ENCODE measurements at regions not wholly inside any gene's neighbourhood (a gene's known extent, or its start where the extent isn't known, plus 50 kb on each side); places are given as distances from the start of the nearest gene placed in this dataset.

- CTCF ChIA-PET (ENCODE audit: partially characterized antibody), result interaction anchor here (1.0 to 1.2 kb wide), 3 partner anchors 9 to 114 kb away, joined by 3 to 4 read pairs (median 3); no protein-coding TSS in a partner anchor
- Histone ChIP-seq H4K8ac (ENCODE audit: extremely low read depth, insufficient read depth, low read length) (no peak overlapping the region), H3K4me3 (ENCODE audit: extremely low read depth in 1 of 4, insufficient read depth in 2 of 4, low read depth in 3 of 4, low read length in 4 of 4) (no peak overlapping the region), H3K23ac (ENCODE audit: insufficient read length) (no peak overlapping the region), H3K4ac (replicated peaks; ENCODE audit: insufficient read length, low read depth, low read length) (no peak overlapping the region), H4K5ac (ENCODE audit: insufficient read length, low read depth, low read length) (no peak overlapping the region), H3K27me3 (replicated peaks in 1 of 4; ENCODE audit: control insufficient read depth in 3 of 4, extremely low read depth in 1 of 4, insufficient read depth in 3 of 4, low read length in 3 of 4) (peaks cover 0 to 1% (median 0%) of the 10 kb centered on the region in 4 experiments; a peak in 1 of 7 replicates), H2BK20ac (ENCODE audit: low read length) (no peak overlapping the region), H4K20me1 (replicated peaks in 1 of 2; ENCODE audit: control insufficient read depth in 1 of 2, insufficient read depth in 2 of 2, low read length in 2 of 2) (no peaks in the 10 kb centered on the region), H2BK12ac (ENCODE audit: low read depth, low read length) (no peak overlapping the region), H3K56ac (replicated peaks; ENCODE audit: insufficient read length, low read depth, low read length) (no peak overlapping the region), H2AK5ac (ENCODE audit: low read depth, low read length) (no peak overlapping the region), H2BK120ac (replicated peaks; ENCODE audit: low read depth, low read length) (no peak overlapping the region), H3K4me2 (ENCODE audit: insufficient read depth in 1 of 2, low read depth in 2 of 2, low read length in 2 of 2) (no peak overlapping the region), H3K18ac (ENCODE audit: extremely low read depth, low read length) (no peak overlapping the region), H3K9me3 (ENCODE audit: insufficient read depth in 2 of 2, low read depth in 1 of 2, low read length in 1 of 2) (no peaks in the 10 kb centered on the region), H3K14ac (ENCODE audit: insufficient read length) (no peak overlapping the region), H2BK5ac (ENCODE audit: low read depth, low read length) (no peak overlapping the region), H3K79me1 (ENCODE audit: low read depth, low read length) (no peaks in the 10 kb centered on the region), H3K9ac (replicated peaks in 1 of 4; ENCODE audit: extremely low read depth in 1 of 4, low read depth in 3 of 4, low read length in 3 of 4) (no peak overlapping the region), H3K79me2 (ENCODE audit: control insufficient read depth in 1 of 2, insufficient read depth in 2 of 2, low read length in 2 of 2) (no peaks in the 10 kb centered on the region), H2AFZ (ENCODE audit: low read length) (0 out of 2 replicates have a peak overlapping the region, but pooled peaks have one; percentile 21), H3K4me1 (replicated peaks in 1 of 4; ENCODE audit: control insufficient read depth in 3 of 4, insufficient read depth in 4 of 4, low read length in 3 of 4) (peaks cover 2 to 5% (median 3%) of the 10 kb centered on the region in 4 experiments; a peak in 4 of 7 replicates), H3K36me3 (ENCODE audit: control insufficient read depth in 2 of 4, insufficient read depth in 4 of 4, low read length in 3 of 4) (no peaks in the 10 kb centered on the region), H2BK15ac (ENCODE audit: low read length) (no peak overlapping the region), H4K91ac (replicated peaks; ENCODE audit: insufficient read length, low read length) (no peak overlapping the region), H3K27ac (ENCODE audit: low read depth, low read length) (no peak overlapping the region), H3K23me2 (ENCODE audit: low read depth, low read length) (no peaks in the 10 kb centered on the region; the same call in 1 of the 2 replicates)
- POLR2A ChIA-PET (ENCODE audit: partially characterized antibody), result no interaction called here
- DNase-seq (ENCODE audit: low read depth in 1 of 2, low spot score in 2 of 2), result no peak
- 77% methylated on average over 3 of the region's 3 CpGs; no CpG with 5 or more reads in 1 of the 2 experiments for WGBS, 2 experiments (ENCODE audit: extremely low coverage in 1 of 2, insufficient coverage in 1 of 2, insufficient read length in 1 of 2, insufficient replicate concordance in 2 of 2, low coverage in 1 of 2, low lambda C conversion rate in 2 of 2, missing lambda C conversion rate in 1 of 2)
- FAIRE-seq, result no peak
Measured at GRCh38 chr16:8260140-8260539, 330.2 kb downstream of the TMEM114 start.
